Spleen (tissue), 7 donors: ENCODE measurements at regions not wholly inside any gene's neighbourhood (a gene's known extent, or its start where the extent isn't known, plus 50 kb on each side); places are given as distances from the start of the nearest gene placed in this dataset.

ENCODE experiments used
- CTCF ChIP-seq, 11 experiments: fragments of 200-600 bp in 7 of 11; fragments of 450-650 bp in 4 of 11; sonication (generic) in 4 of 11; IDR thresholded peaks in 8 of 11; conservative IDR thresholded peaks in 3 of 11; 1 replicate in 7 of 11; 2 replicates in 4 of 11; pipeline versions ENCODE4 v1.4.0 to v1.8.0; 2016 to 2021; ENCODE audit warnings: antibody characterized with exemption in 11 of 11, inconsistent platforms in 4 of 11, mild to moderate bottlenecking in 1 of 11
- POLR2AphosphoS5 ChIP-seq, 3 donors: sonication (generic); formaldehyde crosslinking; IDR thresholded peaks; one replicate each; pipeline ENCODE4 v1.5.1; 2017; ENCODE audit warnings: antibody characterized with exemption in 3 of 3
- donor health status: DM: no; HTN: no; CAD: no; lungs with moderate emphysema.
- donor health status: DM: no; HTN: no; CAD: no.
- donor health status: DM: no; HTN: no; CAD: no.

- no peak for TF ChIP-seq CTCF (IDR thresholded peaks at IDR 0.05 in 8 of 11, conservative IDR thresholded peaks at IDR 0.05 in 3 of 11)
- TF ChIP-seq POLR2AphosphoS5 (IDR thresholded peaks at IDR 0.05): no peak
These were observed 111.4 kb upstream of the SYT10 start for GRCh38 chr12:33551006-33551405.
